ENCODE measurements at regions not wholly inside any gene's neighbourhood (a gene's known extent, or its start where the extent isn't known, plus 50 kb on each side); places are given as distances from the start of the nearest gene placed in this dataset.

GRCh38 chr7:46494028-46494427, 573.0 kb upstream of the IGFBP3 start:
- no peak overlapping the region for H3K4me2 ChIP-seq (ENCODE audit: low read length)
- H2AFZ ChIP-seq (ENCODE audit: low read depth, low read length): no peak overlapping the region
- no peaks in the 10 kb centered on the region for H4K20me1 ChIP-seq (ENCODE audit: insufficient read depth, low read length)
- no peaks in the 10 kb centered on the region for H3K4me1 Mint-ChIP-seq (ENCODE audit: low read depth, unreplicated experiment)
- no peaks in the 10 kb centered on the region for H3K27me3 Mint-ChIP-seq (ENCODE audit: low read depth, unreplicated experiment)
- H3K9me3 ChIP-seq (ENCODE audit: insufficient read depth, low read depth, low read length): no peaks in the 10 kb centered on the region
- H3K27ac ChIP-seq (ENCODE audit: low read depth, low read length): no peak overlapping the region
- H3K27ac Mint-ChIP-seq (ENCODE audit: unreplicated experiment): no peak overlapping the region
- FAIRE-seq (peak; percentile 23), DNase-seq (ENCODE audit: low read depth) (no peak)
- no peaks in the 10 kb centered on the region for H3K36me3 ChIP-seq (ENCODE audit: insufficient read depth, low read length)
- H3K9me3 Mint-ChIP-seq (ENCODE audit: unreplicated experiment): peaks cover 2% of the 10 kb centered on the region
- H3K4me3 ChIP-seq (ENCODE audit: insufficient read depth, low read depth, low read length): no peak overlapping the region
- H3K9ac ChIP-seq (ENCODE audit: low read length): no peak overlapping the region
- TF ChIP-seq EZH2 (IDR thresholded peaks at IDR 0.05; ENCODE audit: insufficient read depth, low read length): no peak
- TF ChIP-seq, protein P1, sequence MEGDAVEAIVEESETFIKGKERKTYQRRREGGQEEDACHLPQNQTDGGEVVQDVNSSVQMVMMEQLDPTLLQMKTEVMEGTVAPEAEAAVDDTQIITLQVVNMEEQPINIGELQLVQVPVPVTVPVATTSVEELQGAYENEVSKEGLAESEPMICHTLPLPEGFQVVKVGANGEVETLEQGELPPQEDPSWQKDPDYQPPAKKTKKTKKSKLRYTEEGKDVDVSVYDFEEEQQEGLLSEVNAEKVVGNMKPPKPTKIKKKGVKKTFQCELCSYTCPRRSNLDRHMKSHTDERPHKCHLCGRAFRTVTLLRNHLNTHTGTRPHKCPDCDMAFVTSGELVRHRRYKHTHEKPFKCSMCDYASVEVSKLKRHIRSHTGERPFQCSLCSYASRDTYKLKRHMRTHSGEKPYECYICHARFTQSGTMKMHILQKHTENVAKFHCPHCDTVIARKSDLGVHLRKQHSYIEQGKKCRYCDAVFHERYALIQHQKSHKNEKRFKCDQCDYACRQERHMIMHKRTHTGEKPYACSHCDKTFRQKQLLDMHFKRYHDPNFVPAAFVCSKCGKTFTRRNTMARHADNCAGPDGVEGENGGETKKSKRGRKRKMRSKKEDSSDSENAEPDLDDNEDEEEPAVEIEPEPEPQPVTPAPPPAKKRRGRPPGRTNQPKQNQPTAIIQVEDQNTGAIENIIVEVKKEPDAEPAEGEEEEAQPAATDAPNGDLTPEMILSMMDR (IDR thresholded peaks at IDR 0.05; ENCODE audit: insufficient read depth, low read depth, low read length): no peak
- H3K79me2 ChIP-seq (ENCODE audit: insufficient read depth, low read length): no peaks in the 10 kb centered on the region
- H3K4me3 Mint-ChIP-seq (ENCODE audit: unreplicated experiment): no peak overlapping the region
- no peaks in the 10 kb centered on the region for H3K27me3 ChIP-seq (ENCODE audit: insufficient read depth, low read length)
- H3K4me1 ChIP-seq (ENCODE audit: insufficient read depth, low read length): no peaks in the 10 kb centered on the region
- no peaks in the 10 kb centered on the region for H3K36me3 Mint-ChIP-seq (ENCODE audit: low read depth, unreplicated experiment)

GRCh38 chr7:46493196-46493595, 572.1 kb upstream of the IGFBP3 start:
- no peak overlapping the region for H3K9ac ChIP-seq (ENCODE audit: low read length)
- DNase-seq (ENCODE audit: low read depth) (no peak), FAIRE-seq (peak; percentile 47)
- Mint-ChIP-seq H3K4me1 (ENCODE audit: low read depth, unreplicated experiment) (no peaks in the 10 kb centered on the region), H3K27ac (ENCODE audit: unreplicated experiment) (no peak overlapping the region), H3K36me3 (ENCODE audit: low read depth, unreplicated experiment) (no peaks in the 10 kb centered on the region), H3K9me3 (ENCODE audit: unreplicated experiment) (no peaks in the 10 kb centered on the region), H3K27me3 (ENCODE audit: low read depth, unreplicated experiment) (no peaks in the 10 kb centered on the region), H3K4me3 (ENCODE audit: unreplicated experiment) (no peak overlapping the region)
- H3K4me3 ChIP-seq (ENCODE audit: insufficient read depth, low read depth, low read length): no peak overlapping the region
- no peaks in the 10 kb centered on the region for H3K9me3 ChIP-seq (ENCODE audit: insufficient read depth, low read depth, low read length)
- H3K4me1 ChIP-seq (ENCODE audit: insufficient read depth, low read length): no peaks in the 10 kb centered on the region
- H3K36me3 ChIP-seq (ENCODE audit: insufficient read depth, low read length): no peaks in the 10 kb centered on the region
- H3K79me2 ChIP-seq (ENCODE audit: insufficient read depth, low read length): no peaks in the 10 kb centered on the region
- TF ChIP-seq, protein P1 (IDR thresholded peaks at IDR 0.05; ENCODE audit: insufficient read depth, low read depth, low read length): no peak
- TF ChIP-seq EZH2 (IDR thresholded peaks at IDR 0.05; ENCODE audit: insufficient read depth, low read length): no peak
- H2AFZ ChIP-seq (ENCODE audit: low read depth, low read length): no peak overlapping the region
- no peak overlapping the region for H3K4me2 ChIP-seq (ENCODE audit: low read length)
- H4K20me1 ChIP-seq (ENCODE audit: insufficient read depth, low read length): no peaks in the 10 kb centered on the region
- H3K27me3 ChIP-seq (ENCODE audit: insufficient read depth, low read length): no peaks in the 10 kb centered on the region
- H3K27ac ChIP-seq (ENCODE audit: low read depth, low read length): no peak overlapping the region

DNA sequence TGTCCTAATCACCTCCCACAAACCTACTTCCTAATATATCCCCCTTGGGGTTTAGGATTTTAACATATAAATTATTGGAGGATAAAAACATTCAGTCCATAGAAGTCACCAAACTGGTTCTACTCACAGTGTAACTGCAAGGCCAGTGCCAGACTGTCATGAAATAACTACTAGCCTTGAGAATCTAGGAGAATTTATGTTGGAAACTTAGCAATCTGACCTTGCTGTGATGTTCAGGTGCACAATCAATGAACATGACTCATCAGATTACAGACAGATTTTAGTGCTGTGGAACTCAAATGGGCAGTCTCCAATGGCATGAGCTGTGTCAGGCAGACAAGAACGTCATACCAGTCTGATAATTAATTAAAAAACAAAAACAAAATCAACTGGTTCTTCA, 571.4 kb upstream of the IGFBP3 start:
- no peak overlapping the region for H2AFZ ChIP-seq (ENCODE audit: low read depth, low read length)
- H3K9me3 Mint-ChIP-seq (ENCODE audit: unreplicated experiment): no peaks in the 10 kb centered on the region
- H3K4me3 ChIP-seq (ENCODE audit: insufficient read depth, low read depth, low read length): no peak overlapping the region
- H3K36me3 Mint-ChIP-seq (ENCODE audit: low read depth, unreplicated experiment): no peaks in the 10 kb centered on the region
- no peak overlapping the region for H3K4me3 Mint-ChIP-seq (ENCODE audit: unreplicated experiment)
- H4K20me1 ChIP-seq (ENCODE audit: insufficient read depth, low read length): no peaks in the 10 kb centered on the region
- DNase-seq (ENCODE audit: low read depth) (no peak), FAIRE-seq (no peak)
- no peaks in the 10 kb centered on the region for H3K79me2 ChIP-seq (ENCODE audit: insufficient read depth, low read length)
- no peaks in the 10 kb centered on the region for H3K4me1 Mint-ChIP-seq (ENCODE audit: low read depth, unreplicated experiment)
- H3K27ac ChIP-seq (ENCODE audit: low read depth, low read length): no peak overlapping the region
- no peak overlapping the region for H3K27ac Mint-ChIP-seq (ENCODE audit: unreplicated experiment)
- no peaks in the 10 kb centered on the region for H3K27me3 ChIP-seq (ENCODE audit: insufficient read depth, low read length)
- H3K4me2 ChIP-seq (ENCODE audit: low read length): no peak overlapping the region
- H3K27me3 Mint-ChIP-seq (ENCODE audit: low read depth, unreplicated experiment): no peaks in the 10 kb centered on the region
- no peak for TF ChIP-seq EZH2 (IDR thresholded peaks at IDR 0.05; ENCODE audit: insufficient read depth, low read length)
- TF ChIP-seq, protein P1 (IDR thresholded peaks at IDR 0.05; ENCODE audit: insufficient read depth, low read depth, low read length): no peak
- no peaks in the 10 kb centered on the region for H3K4me1 ChIP-seq (ENCODE audit: insufficient read depth, low read length)
- no peak overlapping the region for H3K9ac ChIP-seq (ENCODE audit: low read length)
- H3K9me3 ChIP-seq (ENCODE audit: insufficient read depth, low read depth, low read length): no peaks in the 10 kb centered on the region
- H3K36me3 ChIP-seq (ENCODE audit: insufficient read depth, low read length): no peaks in the 10 kb centered on the region
